NCI-H510A treated with DMSO at 0.1 percent for 48 hours (cell line): ENCODE measurements at regions not wholly inside any gene's neighbourhood (a gene's known extent, or its start where the extent isn't known, plus 50 kb on each side); places are given as distances from the start of the nearest gene placed in this dataset.
A peak's percentile ranks its signal among the peaks of the same experiment; 100 is the strongest.

Source experiments
- DNase-seq: peaks from one replicate; lab custom pipeline; 2025; lab: John Stamatoyannopoulos, UW

- no peak for DNase-seq
Observed at GRCh38 chr2:20539776-20540586, 93.1 kb downstream of the RHOB start.

GRCh38 chr2:20540587-20541293, 93.9 kb downstream of the RHOB start:
- no peak for DNase-seq

- DNase-seq = no peak
Observed at GRCh38 chr2:20541294-20541640, 94.4 kb downstream of the RHOB start.

- no peak for DNase-seq
Observed at GRCh38 chr2:20541651-20542050, 94.8 kb downstream of the RHOB start.

- DNase-seq = no peak
Observed at GRCh38 chr2:20542269-20542668, 95.4 kb downstream of the RHOB start.

GRCh38 chr2:20542746-20543468, 96.0 kb downstream of the RHOB start:
- DNase-seq = no peak

- peak; percentile 52 for DNase-seq
Observed at GRCh38 chr2:20543469-20544152, 96.7 kb downstream of the RHOB start.

GRCh38 chr2:20544153-20544747, 97.4 kb downstream of the RHOB start:
- peak; percentile 48 for DNase-seq

- DNase-seq = no peak
Observed at GRCh38 chr2:20549144-20549543, 101.8 kb downstream of the HS1BP3 start.

- DNase-seq = no peak
Observed at GRCh38 chr2:20549691-20550348, 101.1 kb downstream of the HS1BP3 start.

- DNase-seq = no peak
Observed at GRCh38 chr2:20551260-20551944, 99.5 kb downstream of the HS1BP3 start.

- no peak for DNase-seq
Observed at GRCh38 chr2:20551945-20552328, 99.0 kb downstream of the HS1BP3 start.

- no peak for DNase-seq
Observed at GRCh38 chr2:20552847-20553246, 98.1 kb downstream of the HS1BP3 start.

GRCh38 chr2:20553580-20553979, 97.3 kb downstream of the HS1BP3 start:
- DNase-seq = no peak

- DNase-seq = no peak
Observed at GRCh38 chr2:20555954-20556353, 94.9 kb downstream of the HS1BP3 start.

- no peak for DNase-seq
Observed at GRCh38 chr2:20556756-20557155, 94.1 kb downstream of the HS1BP3 start.

GRCh38 chr2:20557226-20557625, 93.7 kb downstream of the HS1BP3 start:
- DNase-seq = no peak

- no peak for DNase-seq
Observed at GRCh38 chr2:20557635-20558034, 93.3 kb downstream of the HS1BP3 start.

- no peak for DNase-seq
Observed at GRCh38 chr2:20558391-20559150, 92.3 kb downstream of the HS1BP3 start.

GRCh38 chr2:20559277-20559676, 91.6 kb downstream of the HS1BP3 start:
- DNase-seq = no peak
